Thyroid gland (tissue), 4 donors: ENCODE measurements at regions not wholly inside any gene's neighbourhood (a gene's known extent, or its start where the extent isn't known, plus 50 kb on each side); places are given as distances from the start of the nearest gene placed in this dataset.

Experiments used
- DNase-seq, 2 donors: peaks; one replicate each; pipeline ENCODE4 v3.0.0-alpha.2; 2019
- H3K27ac ChIP-seq, 3 donors: fragments of 200-600 bp; sonication (generic); 1 replicate in 2 of 3; 2 replicates in 1 of 3; pipeline ENCODE4 v1.5.1; 2016 to 2019; ENCODE audit warnings: mild to moderate bottlenecking in 1 of 3, moderate library complexity in 1 of 3
- H3K27me3 ChIP-seq: fragments of 200-600 bp; sonication (generic); one replicate; pipeline ENCODE4 v1.5.1; 2019
- H3K36me3 ChIP-seq, 2 donors: fragments of 200-600 bp; sonication (generic); one replicate each; pipeline ENCODE4 v1.5.1; 2016 to 2019
- H3K4me1 ChIP-seq, 2 donors: fragments of 200-600 bp; sonication (generic); one replicate each; pipeline ENCODE4 v1.5.1; 2017 to 2019
- H3K4me3 ChIP-seq, 3 donors: fragments of 200-600 bp; sonication (generic); replicated peaks in 1 of 3; 1 replicate in 2 of 3; 2 replicates in 1 of 3; pipeline ENCODE4 v1.5.1; 2016; ENCODE audit warnings: mild to moderate bottlenecking in 1 of 3
- H3K9me3 ChIP-seq: fragments of 200-600 bp; sonication (generic); one replicate; pipeline ENCODE4 v1.5.1; 2017
- CTCF ChIP-seq, 6 experiments: fragments of 200-600 bp in 3 of 6; fragments of 450-650 bp in 3 of 6; sonication (generic) in 3 of 6; IDR thresholded peaks; one replicate each; pipeline ENCODE4 v1.5.1; 2016 to 2019; ENCODE audit warnings: antibody characterized with exemption in 6 of 6, mild to moderate bottlenecking in 2 of 6, inconsistent platforms in 1 of 6, moderate library complexity in 1 of 6
- POLR2A ChIP-seq, 2 donors: fragments of 450-650 bp; IDR thresholded peaks; one replicate each; pipeline ENCODE4 v1.6.1; 2017; ENCODE audit warnings: antibody characterized with exemption in 2 of 2, mild to moderate bottlenecking in 2 of 2, moderate library complexity in 1 of 2
- WGBS, 2 donors: methylation state at CpG; one replicate each; pipeline ENCODE4 v1.1.5; 2017; 5-methylcytosine and 5-hydroxymethylcytosine counted together
- intact Hi-C: fragments of 100-400 bp; cut with DNase I; formaldehyde crosslinking; loops from one replicate; pipeline ENCODE4 v1.15.1; 2023

- intact Hi-C loops: no loop called here
- Histone ChIP-seq H3K4me3 (no peak overlapping the region), H3K4me1 (no peaks in the 10 kb centered on the region), H3K27ac (peak overlapping the region in 2 of 3 donors; percentile 6 to 19), H3K36me3 (no peaks in the 10 kb centered on the region), H3K9me3 (no peaks in the 10 kb centered on the region), H3K27me3 (no peaks in the 10 kb centered on the region)
- WGBS, 2 donors: 25 to 34% methylated on average over 7 of the region's 7 CpGs
- TF ChIP-seq CTCF (IDR thresholded peaks at IDR 0.05) (no peak), POLR2A (IDR thresholded peaks at IDR 0.05) (no peak)
- DNase-seq: peak; percentile 66 to 77
Measured at GRCh38 chr15:39213385-39213840, 367.5 kb upstream of the THBS1 start.

GRCh38 chr15:39215015-39215414, 365.9 kb upstream of the THBS1 start:
- no peaks in the 10 kb centered on the region for H3K9me3 ChIP-seq
- WGBS, 2 donors: 77 to 86% methylated on average over 5 of the region's 5 CpGs
- H3K27me3 ChIP-seq: no peaks in the 10 kb centered on the region
- H3K4me3 ChIP-seq: no peak overlapping the region
- no peak for DNase-seq
- intact Hi-C loops: no loop called here
- H3K4me1 ChIP-seq: no peaks in the 10 kb centered on the region
- H3K27ac ChIP-seq: no peak overlapping the region
- H3K36me3 ChIP-seq: no peaks in the 10 kb centered on the region
- TF ChIP-seq CTCF (IDR thresholded peaks at IDR 0.05) (no peak), POLR2A (IDR thresholded peaks at IDR 0.05) (no peak)

GRCh38 chr15:39216816-39217215, 364.1 kb upstream of the THBS1 start:
- DNase-seq: no peak
- H3K4me1 ChIP-seq: no peaks in the 10 kb centered on the region

GRCh38 chr15:39219608-39220007, 361.3 kb upstream of the THBS1 start:
- Histone ChIP-seq H3K36me3 (no peaks in the 10 kb centered on the region), H3K27ac (no peak overlapping the region), H3K9me3 (no peaks in the 10 kb centered on the region), H3K27me3 (no peaks in the 10 kb centered on the region), H3K4me1 (no peaks in the 10 kb centered on the region), H3K4me3 (no peak overlapping the region)
- TF ChIP-seq POLR2A (IDR thresholded peaks at IDR 0.05) (no peak), CTCF (IDR thresholded peaks at IDR 0.05) (no peak)
- WGBS, 2 donors: 62 to 68% methylated on average over 1 of the region's 1 CpG
- intact Hi-C loops: no loop called here
- no peak for DNase-seq

More at GRCh38 chr15:39216816-39217215, 364.1 kb upstream of the THBS1 start:
- Histone ChIP-seq H3K27me3 (no peaks in the 10 kb centered on the region), H3K27ac (no peak overlapping the region), H3K4me3 (no peak overlapping the region), H3K9me3 (no peaks in the 10 kb centered on the region), H3K36me3 (no peaks in the 10 kb centered on the region)
- 91 to 93% methylated on average over 3 of the region's 3 CpGs for WGBS, 2 donors
- intact Hi-C loops: no loop called here
- no peak for TF ChIP-seq POLR2A (IDR thresholded peaks at IDR 0.05)
- no peak for TF ChIP-seq CTCF (IDR thresholded peaks at IDR 0.05)

- Histone ChIP-seq H3K27me3 (no peaks in the 10 kb centered on the region), H3K4me1 (peaks cover 0 to 7% of the 10 kb centered on the region in 2 donors), H3K27ac (no peak overlapping the region), H3K9me3 (no peaks in the 10 kb centered on the region), H3K36me3 (no peaks in the 10 kb centered on the region), H3K4me3 (no peak overlapping the region)
- TF ChIP-seq CTCF (IDR thresholded peaks at IDR 0.05): no peak
- TF ChIP-seq POLR2A (IDR thresholded peaks at IDR 0.05): no peak
- intact Hi-C loops: no loop called here
- WGBS, 2 donors: 89 to 96% methylated on average over 2 of the region's 2 CpGs
- no peak for DNase-seq
Measured at GRCh38 chr15:39226169-39226937, 354.5 kb upstream of the THBS1 start.
